HepG2 (cell line): ENCODE measurements at regions not wholly inside any gene's neighbourhood (a gene's known extent, or its start where the extent isn't known, plus 50 kb on each side); places are given as distances from the start of the nearest gene placed in this dataset.
A peak's percentile ranks its signal among the peaks of the same experiment; 100 is the strongest.

Experiments used
- FOXA3 ChIP-seq: IDR thresholded peaks from 2 replicates; pipeline ENCODE4 v1.6.1; 2016; ENCODE audit warnings: missing genetic modification reagents, missing compliant biosample characterization
- RXRA ChIP-seq: sonication (generic); formaldehyde crosslinking; IDR thresholded peaks from 2 replicates; pipeline ENCODE4 v1.5.1; 2020; ENCODE audit warnings: missing genetic modification reagents
- SNAPC2 ChIP-seq: sonication (generic); formaldehyde crosslinking; IDR thresholded peaks from 2 replicates; pipeline ENCODE4 v1.8.1; 2022; ENCODE audit warnings: mild to moderate bottlenecking, missing genetic modification reagents
- SOX6 ChIP-seq, 2 experiments: fragments of 450-650 bp in 1 of 2; sonication (generic) in 1 of 2; formaldehyde crosslinking in 1 of 2; IDR thresholded peaks; 2 replicates each; pipeline versions ENCODE4 v1.4.0 to v1.6.1; 2017 to 2020; ENCODE audit warnings: antibody characterized with exemption in 1 of 2, mild to moderate bottlenecking in 1 of 2, missing genetic modification reagents in 1 of 2
- ZNF354B ChIP-seq: sonication (generic); formaldehyde crosslinking; IDR thresholded peaks from 2 replicates; pipeline ENCODE4 v1.8.0; 2022; ENCODE audit warnings: mild to moderate bottlenecking, missing genetic modification reagents
- ZNF501 ChIP-seq: sonication (generic); formaldehyde crosslinking; IDR thresholded peaks from 2 replicates; pipeline ENCODE4 v1.5.1; 2020; ENCODE audit warnings: mild to moderate bottlenecking, moderate library complexity, missing genetic modification reagents
- ZNF577 ChIP-seq: sonication (generic); formaldehyde crosslinking; IDR thresholded peaks from 2 replicates; pipeline ENCODE4 v1.4.0; 2020; ENCODE audit warnings: mild to moderate bottlenecking, low read depth, missing genetic modification reagents, borderline replicate concordance
- TF ChIP-seq, protein P1 (sequence below): sonication (generic); formaldehyde crosslinking; IDR thresholded peaks from 2 replicates; pipeline ENCODE4 v1.9.0; 2022; ENCODE audit warnings: low read depth, missing genetic modification reagents
- TF ChIP-seq, protein P2 (sequence below): sonication (generic); formaldehyde crosslinking; IDR thresholded peaks from 2 replicates; pipeline ENCODE4 v1.4.0; 2020; ENCODE audit warnings: missing genetic modification reagents, low read depth, mild to moderate bottlenecking, borderline replicate concordance
- TF ChIP-seq, protein P3 (sequence below): sonication (generic); formaldehyde crosslinking; IDR thresholded peaks from 2 replicates; pipeline ENCODE4 v1.8.1; 2022; ENCODE audit warnings: low read depth, mild to moderate bottlenecking, missing genetic modification reagents
- TF ChIP-seq, protein P4 (sequence below): sonication (generic); formaldehyde crosslinking; IDR thresholded peaks from 2 replicates; pipeline ENCODE4 v1.4.0; 2020; ENCODE audit warnings: mild to moderate bottlenecking, missing genetic modification reagents
- TF ChIP-seq, protein P5 (sequence below): fragments of 450-650 bp; IDR thresholded peaks from 2 replicates; pipeline ENCODE4 v1.6.1; 2017; ENCODE audit warnings: mild to moderate bottlenecking

DNA sequence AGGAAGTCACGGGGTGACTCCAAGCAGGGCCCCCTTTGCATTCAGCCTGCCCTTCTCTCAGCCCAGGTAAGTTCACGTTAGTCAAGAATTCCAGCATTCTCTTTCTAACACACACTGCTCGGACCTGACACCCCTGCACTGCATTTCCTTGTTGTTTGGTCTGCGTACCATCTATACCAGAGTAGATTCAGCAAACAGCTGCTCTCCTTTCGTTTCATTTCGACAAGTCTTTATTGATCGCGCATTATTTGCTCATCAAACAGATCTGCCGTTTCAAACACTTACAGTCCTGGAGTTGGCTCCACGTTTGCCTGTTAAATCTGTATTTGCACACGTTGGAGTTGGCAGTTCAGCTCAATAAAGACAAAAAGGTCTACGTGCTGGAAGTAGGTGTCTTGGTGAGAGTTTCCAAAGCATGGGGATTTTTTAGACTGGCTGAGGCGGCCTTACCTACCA, 495.1 kb downstream of the RPS24 start (continued):
- TF ChIP-seq, protein P1, sequence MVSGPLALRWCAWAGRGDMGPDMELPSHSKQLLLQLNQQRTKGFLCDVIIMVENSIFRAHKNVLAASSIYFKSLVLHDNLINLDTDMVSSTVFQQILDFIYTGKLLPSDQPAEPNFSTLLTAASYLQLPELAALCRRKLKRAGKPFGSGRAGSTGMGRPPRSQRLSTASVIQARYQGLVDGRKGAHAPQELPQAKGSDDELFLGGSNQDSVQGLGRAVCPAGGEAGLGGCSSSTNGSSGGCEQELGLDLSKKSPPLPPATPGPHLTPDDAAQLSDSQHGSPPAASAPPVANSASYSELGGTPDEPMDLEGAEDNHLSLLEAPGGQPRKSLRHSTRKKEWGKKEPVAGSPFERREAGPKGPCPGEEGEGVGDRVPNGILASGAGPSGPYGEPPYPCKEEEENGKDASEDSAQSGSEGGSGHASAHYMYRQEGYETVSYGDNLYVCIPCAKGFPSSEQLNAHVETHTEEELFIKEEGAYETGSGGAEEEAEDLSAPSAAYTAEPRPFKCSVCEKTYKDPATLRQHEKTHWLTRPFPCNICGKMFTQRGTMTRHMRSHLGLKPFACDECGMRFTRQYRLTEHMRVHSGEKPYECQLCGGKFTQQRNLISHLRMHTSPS (CRISPR knock-in tag), result peak; percentile 87; the same call in 1 of the 2 replicates
- TF ChIP-seq ZNF501, result peak; percentile 87
- TF ChIP-seq, protein P2, sequence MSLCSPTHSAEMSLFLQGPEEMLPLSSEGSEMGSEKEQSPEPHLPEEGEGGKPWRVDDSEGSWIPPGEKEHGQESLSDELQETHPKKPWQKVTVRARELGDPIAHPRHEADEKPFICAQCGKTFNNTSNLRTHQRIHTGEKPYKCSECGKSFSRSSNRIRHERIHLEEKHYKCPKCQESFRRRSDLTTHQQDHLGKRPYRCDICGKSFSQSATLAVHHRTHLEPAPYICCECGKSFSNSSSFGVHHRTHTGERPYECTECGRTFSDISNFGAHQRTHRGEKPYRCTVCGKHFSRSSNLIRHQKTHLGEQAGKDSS (CRISPR knock-in tag), result peak; percentile 52; the same call in 1 of the 2 replicates
- TF ChIP-seq, protein P3, sequence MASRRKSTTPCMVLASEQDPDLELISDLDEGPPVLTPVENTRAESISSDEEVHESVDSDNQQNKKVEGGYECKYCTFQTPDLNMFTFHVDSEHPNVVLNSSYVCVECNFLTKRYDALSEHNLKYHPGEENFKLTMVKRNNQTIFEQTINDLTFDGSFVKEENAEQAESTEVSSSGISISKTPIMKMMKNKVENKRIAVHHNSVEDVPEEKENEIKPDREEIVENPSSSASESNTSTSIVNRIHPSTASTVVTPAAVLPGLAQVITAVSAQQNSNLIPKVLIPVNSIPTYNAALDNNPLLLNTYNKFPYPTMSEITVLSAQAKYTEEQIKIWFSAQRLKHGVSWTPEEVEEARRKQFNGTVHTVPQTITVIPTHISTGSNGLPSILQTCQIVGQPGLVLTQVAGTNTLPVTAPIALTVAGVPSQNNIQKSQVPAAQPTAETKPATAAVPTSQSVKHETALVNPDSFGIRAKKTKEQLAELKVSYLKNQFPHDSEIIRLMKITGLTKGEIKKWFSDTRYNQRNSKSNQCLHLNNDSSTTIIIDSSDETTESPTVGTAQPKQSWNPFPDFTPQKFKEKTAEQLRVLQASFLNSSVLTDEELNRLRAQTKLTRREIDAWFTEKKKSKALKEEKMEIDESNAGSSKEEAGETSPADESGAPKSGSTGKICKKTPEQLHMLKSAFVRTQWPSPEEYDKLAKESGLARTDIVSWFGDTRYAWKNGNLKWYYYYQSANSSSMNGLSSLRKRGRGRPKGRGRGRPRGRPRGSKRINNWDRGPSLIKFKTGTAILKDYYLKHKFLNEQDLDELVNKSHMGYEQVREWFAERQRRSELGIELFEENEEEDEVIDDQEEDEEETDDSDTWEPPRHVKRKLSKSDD (CRISPR knock-in tag), result 0 out of 2 replicates have a peak, but pooled peaks have one; percentile 31
- TF ChIP-seq ZNF577 (CRISPR knock-in tag), result no peak
- peak; percentile 46; the same call in 1 of the 2 replicates for TF ChIP-seq RXRA (CRISPR knock-in tag)
- TF ChIP-seq SNAPC2 (CRISPR knock-in tag), result peak; percentile 46; the same call in 1 of the 2 replicates
- TF ChIP-seq, protein P4, sequence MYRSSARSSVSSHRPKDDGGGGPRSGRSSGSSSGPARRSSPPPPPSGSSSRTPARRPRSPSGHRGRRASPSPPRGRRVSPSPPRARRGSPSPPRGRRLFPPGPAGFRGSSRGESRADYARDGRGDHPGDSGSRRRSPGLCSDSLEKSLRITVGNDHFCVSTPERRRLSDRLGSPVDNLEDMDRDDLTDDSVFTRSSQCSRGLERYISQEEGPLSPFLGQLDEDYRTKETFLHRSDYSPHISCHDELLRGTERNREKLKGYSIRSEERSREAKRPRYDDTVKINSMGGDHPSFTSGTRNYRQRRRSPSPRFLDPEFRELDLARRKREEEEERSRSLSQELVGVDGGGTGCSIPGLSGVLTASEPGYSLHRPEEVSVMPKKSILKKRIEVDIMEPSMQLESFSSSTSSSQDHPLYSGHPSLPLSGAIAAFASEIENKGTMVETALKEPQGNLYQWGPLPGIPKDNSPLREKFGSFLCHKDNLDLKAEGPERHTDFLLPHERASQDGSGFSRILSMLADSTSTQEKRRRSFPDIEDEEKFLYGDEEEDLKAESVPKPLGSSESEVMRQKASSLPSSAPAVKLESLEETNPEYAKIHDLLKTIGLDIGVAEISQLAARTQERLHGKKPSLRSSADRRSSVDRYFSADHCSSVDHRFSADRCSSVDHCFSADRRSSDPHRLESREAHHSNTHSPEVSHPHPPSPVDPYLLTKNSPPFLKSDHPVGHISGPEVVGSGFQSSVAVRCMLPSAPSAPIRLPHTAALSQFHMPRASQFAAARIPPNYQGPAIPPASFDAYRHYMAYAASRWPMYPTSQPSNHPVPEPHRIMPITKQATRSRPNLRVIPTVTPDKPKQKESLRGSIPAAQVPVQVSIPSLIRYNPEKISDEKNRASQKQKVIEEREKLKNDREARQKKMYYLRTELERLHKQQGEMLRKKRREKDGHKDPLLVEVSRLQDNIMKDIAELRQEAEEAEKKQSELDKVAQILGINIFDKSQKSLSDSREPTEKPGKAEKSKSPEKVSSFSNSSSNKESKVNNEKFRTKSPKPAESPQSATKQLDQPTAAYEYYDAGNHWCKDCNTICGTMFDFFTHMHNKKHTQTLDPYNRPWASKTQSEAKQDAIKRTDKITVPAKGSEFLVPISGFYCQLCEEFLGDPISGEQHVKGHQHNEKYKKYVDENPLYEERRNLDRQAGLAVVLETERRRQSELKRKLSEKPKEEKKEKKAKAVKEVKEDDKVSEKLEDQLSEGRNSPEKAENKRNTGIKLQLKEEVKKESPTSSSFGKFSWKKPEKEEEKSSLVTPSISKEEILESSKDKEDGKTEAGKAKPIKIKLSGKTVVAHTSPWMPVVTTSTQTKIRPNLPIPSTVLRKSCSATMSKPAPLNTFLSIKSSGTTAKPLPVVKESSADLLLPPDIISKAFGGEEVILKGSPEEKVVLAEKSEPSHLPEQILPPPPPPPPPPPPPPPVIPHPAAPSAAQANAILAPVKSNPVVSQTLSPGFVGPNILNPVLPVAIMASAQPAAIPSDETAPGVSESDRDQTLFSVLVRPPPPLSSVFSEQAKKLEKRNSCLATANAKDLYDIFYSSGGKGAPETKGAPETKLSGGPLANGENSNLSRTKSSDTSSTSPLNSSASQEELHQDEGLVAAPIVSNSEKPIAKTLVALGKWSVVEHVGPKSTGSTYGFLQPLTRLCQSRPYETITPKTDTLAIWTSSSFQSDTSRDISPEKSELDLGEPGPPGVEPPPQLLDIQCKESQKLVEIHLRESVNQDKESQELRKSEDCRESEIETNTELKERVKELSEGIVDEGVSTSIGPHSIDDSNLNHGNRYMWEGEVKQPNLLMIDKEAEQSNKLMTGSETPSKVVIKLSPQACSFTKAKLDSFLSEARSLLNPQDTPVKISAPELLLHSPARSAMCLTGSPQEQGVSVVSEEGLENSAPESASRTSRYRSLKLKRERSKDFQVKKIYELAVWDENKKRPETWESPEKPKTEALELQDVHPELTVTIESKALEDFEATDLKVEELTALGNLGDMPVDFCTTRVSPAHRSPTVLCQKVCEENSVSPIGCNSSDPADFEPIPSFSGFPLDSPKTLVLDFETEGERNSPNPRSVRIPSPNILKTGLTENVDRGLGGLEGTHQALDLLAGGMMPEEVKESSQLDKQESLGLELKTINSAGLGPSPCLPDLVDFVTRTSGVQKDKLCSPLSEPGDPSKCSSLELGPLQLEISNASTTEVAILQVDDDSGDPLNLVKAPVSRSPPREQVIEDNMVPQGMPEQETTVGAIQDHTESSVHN, result no peak
- TF ChIP-seq, protein P5, sequence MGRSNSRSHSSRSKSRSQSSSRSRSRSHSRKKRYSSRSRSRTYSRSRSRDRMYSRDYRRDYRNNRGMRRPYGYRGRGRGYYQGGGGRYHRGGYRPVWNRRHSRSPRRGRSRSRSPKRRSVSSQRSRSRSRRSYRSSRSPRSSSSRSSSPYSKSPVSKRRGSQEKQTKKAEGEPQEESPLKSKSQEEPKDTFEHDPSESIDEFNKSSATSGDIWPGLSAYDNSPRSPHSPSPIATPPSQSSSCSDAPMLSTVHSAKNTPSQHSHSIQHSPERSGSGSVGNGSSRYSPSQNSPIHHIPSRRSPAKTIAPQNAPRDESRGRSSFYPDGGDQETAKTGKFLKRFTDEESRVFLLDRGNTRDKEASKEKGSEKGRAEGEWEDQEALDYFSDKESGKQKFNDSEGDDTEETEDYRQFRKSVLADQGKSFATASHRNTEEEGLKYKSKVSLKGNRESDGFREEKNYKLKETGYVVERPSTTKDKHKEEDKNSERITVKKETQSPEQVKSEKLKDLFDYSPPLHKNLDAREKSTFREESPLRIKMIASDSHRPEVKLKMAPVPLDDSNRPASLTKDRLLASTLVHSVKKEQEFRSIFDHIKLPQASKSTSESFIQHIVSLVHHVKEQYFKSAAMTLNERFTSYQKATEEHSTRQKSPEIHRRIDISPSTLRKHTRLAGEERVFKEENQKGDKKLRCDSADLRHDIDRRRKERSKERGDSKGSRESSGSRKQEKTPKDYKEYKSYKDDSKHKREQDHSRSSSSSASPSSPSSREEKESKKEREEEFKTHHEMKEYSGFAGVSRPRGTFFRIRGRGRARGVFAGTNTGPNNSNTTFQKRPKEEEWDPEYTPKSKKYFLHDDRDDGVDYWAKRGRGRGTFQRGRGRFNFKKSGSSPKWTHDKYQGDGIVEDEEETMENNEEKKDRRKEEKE, result no peak
- TF ChIP-seq ZNF354B (CRISPR knock-in tag), result no peak
- no peak for TF ChIP-seq SOX6 (IDR thresholded peaks at IDR 0.05)
- peak; percentile 95 for TF ChIP-seq SOX6 (CRISPR knock-in tag; IDR thresholded peaks at IDR 0.05)
- peak; percentile 95 for TF ChIP-seq FOXA3
